HepG2 (cell line): ENCODE measurements at regions not wholly inside any gene's neighbourhood (a gene's known extent, or its start where the extent isn't known, plus 50 kb on each side); places are given as distances from the start of the nearest gene placed in this dataset.

ENCODE experiments used
- ATAC-seq: fragments of 200-7000 bp; cut with Tn5 transposase; 3 replicates; pipeline ENCODE4 v1.9.1; 2020; ENCODE audit warnings: mild to moderate bottlenecking, moderate library complexity
- BruUV-seq: library from RNA; stranded (reverse); fragments of 400-500 nt; replicated peaks from 2 replicates; lab custom pipeline; 2021; lab: Mats Ljungman, UMichigan
- CTCF ChIA-PET: fragments of 300-600 bp; formaldehyde crosslinking; extraction: SDS; loops from one replicate; lab custom pipeline; 2021; ENCODE audit warnings: low total read pairs, inconsistent platforms, low intra/inter-chr PET ratio; lab: Yijun Ruan, JAX
- POLR2A ChIA-PET: fragments of 350-600 bp; sonication (Branson Sonifier 250); formaldehyde crosslinking; loops from one replicate; lab custom pipeline; 2020; ENCODE audit warnings: antibody characterized with exemption, inconsistent platforms; lab: Yijun Ruan, JAX
- DNase-seq: peaks from one replicate; pipeline ENCODE4 v3.0.0-alpha.2; 2015; ENCODE audit warnings: low spot score
- FAIRE-seq: peaks from 3 replicates; lab custom pipeline; 2011; peaks lifted over from hg19 to GRCh38; lab: Jason Lieb, UNC
- H2AFZ ChIP-seq: one replicate; pipeline ENCODE4 v1.6.1; 2011; ENCODE audit warnings: low read length, inconsistent platforms
- H3K27ac ChIP-seq: fragments of 300-600 bp; 3 replicates; pipeline ENCODE4 v1.8.0; 2011; ENCODE audit warnings: mixed run types, mild to moderate bottlenecking, mixed read lengths, low read length, inconsistent platforms; ENCODE audit not compliant: insufficient read depth; ENCODE audit errors: extremely low read length
- H3K27me3 ChIP-seq, 2 experiments: fragments of 200-600 bp in 1 of 2; 2 replicates in 1 of 2; 3 replicates in 1 of 2; pipeline versions ENCODE4 v1.6.0 to v1.8.0; 2011; ENCODE audit warnings: low read length in 2 of 2, mild to moderate bottlenecking in 2 of 2, moderate library complexity in 2 of 2, inconsistent platforms in 1 of 2; ENCODE audit not compliant: insufficient read depth in 2 of 2, control insufficient read depth in 1 of 2
- H3K36me3 ChIP-seq, 2 experiments: fragments of 200-600 bp in 1 of 2; replicated peaks in 1 of 2; 2 replicates in 1 of 2; 3 replicates in 1 of 2; pipeline versions ENCODE4 v1.5.1 to v1.8.0; 2011; ENCODE audit warnings: low read length in 2 of 2, inconsistent platforms in 1 of 2; ENCODE audit not compliant: insufficient read depth in 2 of 2, control insufficient read depth in 1 of 2
- H3K4me1 ChIP-seq: 2 replicates; pipeline ENCODE4 v1.5.1; 2012; ENCODE audit warnings: low read length, inconsistent platforms; ENCODE audit not compliant: insufficient read depth
- H3K4me2 ChIP-seq: 2 replicates; pipeline ENCODE4 v1.6.0; 2011; ENCODE audit warnings: low read depth, low read length, inconsistent platforms
- H3K4me3 ChIP-seq, 3 experiments: fragments of 200-600 bp in 1 of 3; sonication (generic), shearing (Covaris generic) in 1 of 3; replicated peaks in 1 of 3; 2 replicates each; pipeline ENCODE4 v1.5.1; 2011 to 2016; ENCODE audit warnings: low read length in 3 of 3, inconsistent platforms in 2 of 3, low read depth in 2 of 3, mild to moderate bottlenecking in 2 of 3, control low read depth in 1 of 3, mixed read lengths in 1 of 3; ENCODE audit not compliant: insufficient read depth in 1 of 3
- H3K79me2 ChIP-seq: one replicate; pipeline ENCODE4 v1.6.1; 2011; ENCODE audit warnings: low read length, inconsistent platforms; ENCODE audit not compliant: insufficient read depth
- H3K9ac ChIP-seq: 2 replicates; pipeline ENCODE4 v1.6.0; 2011; ENCODE audit warnings: mild to moderate bottlenecking, low read depth, low read length, inconsistent platforms; ENCODE audit not compliant: insufficient read depth
- H3K9me3 ChIP-seq: 2 replicates; pipeline ENCODE4 v1.5.1; 2012; ENCODE audit warnings: mild to moderate bottlenecking, low read length
- H4K20me1 ChIP-seq: 2 replicates; pipeline ENCODE4 v1.6.0; 2011; ENCODE audit warnings: inconsistent platforms, mild to moderate bottlenecking, low read length, moderate library complexity; ENCODE audit not compliant: insufficient read depth
- CEBPZ ChIP-seq: IDR thresholded peaks from 2 replicates; pipeline ENCODE4 v1.6.1; 2012; ENCODE audit warnings: low read length, improper control_type of control experiment
- DZIP1 ChIP-seq: sonication (generic); formaldehyde crosslinking; IDR thresholded peaks from 2 replicates; pipeline ENCODE4 v1.5.0; 2020; ENCODE audit warnings: mild to moderate bottlenecking, missing genetic modification reagents
- RBM39 ChIP-seq: fragments of 200-400 bp; formaldehyde crosslinking; IDR thresholded peaks from one replicate; pipeline ENCODE4 v1.6.1; 2018; ENCODE audit warnings: antibody characterized with exemption, mild to moderate bottlenecking, low read depth, low read length; ENCODE audit not compliant: poor library complexity, severe bottlenecking
- SMARCE1 ChIP-seq: fragments of 450-650 bp; IDR thresholded peaks from 2 replicates; pipeline ENCODE4 v1.6.1; 2017; ENCODE audit warnings: borderline replicate concordance
- TEAD3 ChIP-seq: optimal IDR thresholded peaks from 2 replicates; pipeline ENCODE3; 2016; ENCODE audit warnings: borderline replicate concordance
- TFAP4 ChIP-seq: sonication (generic); IDR thresholded peaks from 2 replicates; pipeline ENCODE4 v1.6.1; 2016; ENCODE audit warnings: low read depth, borderline replicate concordance
- THRA ChIP-seq: sonication (generic); formaldehyde crosslinking; IDR thresholded peaks from 2 replicates; pipeline ENCODE4 v1.4.0; 2020; ENCODE audit warnings: missing genetic modification reagents, borderline replicate concordance
- ZBTB39 ChIP-seq: sonication (generic); formaldehyde crosslinking; IDR thresholded peaks from 2 replicates; pipeline ENCODE4 v1.5.0; 2020; ENCODE audit warnings: missing genetic modification reagents
- ZBTB44 ChIP-seq: sonication (generic); formaldehyde crosslinking; IDR thresholded peaks from 2 replicates; pipeline ENCODE4 v1.4.0; 2020; ENCODE audit warnings: missing genetic modification reagents
- ZBTB7A ChIP-seq: sonication (generic); formaldehyde crosslinking; IDR thresholded peaks from 2 replicates; pipeline ENCODE4 v1.8.0; 2022; ENCODE audit warnings: mild to moderate bottlenecking, missing genetic modification reagents
- ZNF3 ChIP-seq: IDR thresholded peaks from 2 replicates; pipeline ENCODE4 v1.7.0; 2017; ENCODE audit warnings: inconsistent platforms
- ZNF430 ChIP-seq: sonication (generic); formaldehyde crosslinking; IDR thresholded peaks from 2 replicates; pipeline ENCODE4 v1.9.0; 2021; ENCODE audit warnings: mild to moderate bottlenecking, missing genetic modification reagents
- ZNF781 ChIP-seq: sonication (generic); formaldehyde crosslinking; IDR thresholded peaks from 2 replicates; pipeline ENCODE4 v1.5.1; 2020; ENCODE audit warnings: borderline replicate concordance, mild to moderate bottlenecking, missing genetic modification reagents; ENCODE audit errors: not compliant biosample characterization
- WGBS: methylation state at CpG from one replicate; pipeline ENCODE4 v1.1.6; 2017; ENCODE audit warnings: low lambda C conversion rate; 5-methylcytosine and 5-hydroxymethylcytosine counted together
- in situ Hi-C: cut with HindIII; loops from 2 replicates; pipeline ENCODE4 v1.10.0; 2017; ENCODE audit warnings: low pct_unique_long_range_greater_than_20kb; ENCODE audit not compliant: extremely low pct_ligation_motif_present
- intact Hi-C: fragments of 100-400 bp; cut with micrococcal nuclease; formaldehyde crosslinking; loops from one replicate; pipeline ENCODE4 v1.10.0; 2022; ENCODE audit not compliant: unreplicated experiment

- H3K27me3 ChIP-seq = no peaks in the 10 kb centered on the region; a peak in 1 of 5 replicates
- FAIRE-seq (no peak), DNase-seq (no peak), ATAC-seq (no peak)
- in situ Hi-C loops = no loop called here
- H3K9ac ChIP-seq = no peak overlapping the region
- no peak overlapping the region for H3K4me3 ChIP-seq
- no TSS peak for BruUV-seq
- H3K79me2 ChIP-seq = no peaks in the 10 kb centered on the region
- 3% methylated on average over 2 of the region's 2 CpGs for WGBS
- POLR2A ChIA-PET = no interaction called here
- CTCF ChIA-PET = no interaction called here
- no peak overlapping the region for H3K4me2 ChIP-seq
- H4K20me1 ChIP-seq = no peaks in the 10 kb centered on the region
- H3K27ac ChIP-seq = no peak overlapping the region
- no peak overlapping the region for H2AFZ ChIP-seq
- H3K9me3 ChIP-seq = no peaks in the 10 kb centered on the region
- intact Hi-C loops = no loop called here
- no peaks in the 10 kb centered on the region for H3K4me1 ChIP-seq
- no peaks in the 10 kb centered on the region for H3K36me3 ChIP-seq
- TF ChIP-seq ZNF430 (CRISPR knock-in tag) = no peak
- TF ChIP-seq THRA = no peak
- TF ChIP-seq ZBTB7A (CRISPR knock-in tag) = no peak
- no peak for TF ChIP-seq TEAD3 (CRISPR knock-in tag)
- TF ChIP-seq DZIP1 (CRISPR knock-in tag) = no peak
- no peak for TF ChIP-seq SMARCE1
- TF ChIP-seq ZBTB44 (CRISPR knock-in tag) = no peak
- TF ChIP-seq CEBPZ = no peak
- TF ChIP-seq ZBTB39 (CRISPR knock-in tag) = no peak
- TF ChIP-seq RBM39 = no peak
- no peak for TF ChIP-seq TFAP4
- no peak for TF ChIP-seq ZNF3
- no peak for TF ChIP-seq ZNF781 (CRISPR knock-in tag)
Measured at GRCh38 chr13:81670048-81670447, 1329.1 kb upstream of the SPRY2 start.
